Kidney epithelial cell (primary cell): ENCODE measurements at regions not wholly inside any gene's neighbourhood (a gene's known extent, or its start where the extent isn't known, plus 50 kb on each side); places are given as distances from the start of the nearest gene placed in this dataset.

ENCODE experiments used
- DNase-seq: peaks from one replicate; pipeline ENCODE4 v3.0.0-alpha.2; 2010; ENCODE audit warnings: low read depth
- H3K27me3 ChIP-seq: 2 replicates; pipeline ENCODE4 v1.6.0; 2011; ENCODE audit warnings: low read length; ENCODE audit not compliant: control insufficient read depth, insufficient read depth
- H3K36me3 ChIP-seq: 2 replicates; pipeline ENCODE4 v1.5.1; 2011; ENCODE audit warnings: low read length; ENCODE audit not compliant: control insufficient read depth, insufficient read depth
- H3K4me3 ChIP-seq: 2 replicates; pipeline ENCODE4 v1.5.1; 2011; ENCODE audit warnings: low read depth, mild to moderate bottlenecking, control low read depth, low read length
- CTCF ChIP-seq: IDR thresholded peaks from 2 replicates; pipeline ENCODE4 v1.5.1; 2011; ENCODE audit warnings: mild to moderate bottlenecking, moderate library complexity, low read length, control low read depth, inconsistent platforms; ENCODE audit not compliant: insufficient read depth, poor library complexity, severe bottlenecking

GRCh38 chr7:4399121-4399520 lies 283.0 kb upstream of the FOXK1 start:
- no peak for TF ChIP-seq CTCF
- no peaks in the 10 kb centered on the region for H3K36me3 ChIP-seq
- no peak for DNase-seq
- no peak overlapping the region for H3K4me3 ChIP-seq
- H3K27me3 ChIP-seq = no peaks in the 10 kb centered on the region

GRCh38 chr7:4399596-4399995 lies 282.5 kb upstream of the FOXK1 start:
- Histone ChIP-seq H3K4me3 (no peak overlapping the region), H3K36me3 (no peaks in the 10 kb centered on the region), H3K27me3 (no peaks in the 10 kb centered on the region)
- no peak for DNase-seq
- TF ChIP-seq CTCF = no peak

GRCh38 chr7:4406288-4407058 lies 275.6 kb upstream of the FOXK1 start:
- no peaks in the 10 kb centered on the region for H3K27me3 ChIP-seq
- no peak for DNase-seq
- no peak overlapping the region for H3K4me3 ChIP-seq
- H3K36me3 ChIP-seq = no peaks in the 10 kb centered on the region
- TF ChIP-seq CTCF = no peak

DNA sequence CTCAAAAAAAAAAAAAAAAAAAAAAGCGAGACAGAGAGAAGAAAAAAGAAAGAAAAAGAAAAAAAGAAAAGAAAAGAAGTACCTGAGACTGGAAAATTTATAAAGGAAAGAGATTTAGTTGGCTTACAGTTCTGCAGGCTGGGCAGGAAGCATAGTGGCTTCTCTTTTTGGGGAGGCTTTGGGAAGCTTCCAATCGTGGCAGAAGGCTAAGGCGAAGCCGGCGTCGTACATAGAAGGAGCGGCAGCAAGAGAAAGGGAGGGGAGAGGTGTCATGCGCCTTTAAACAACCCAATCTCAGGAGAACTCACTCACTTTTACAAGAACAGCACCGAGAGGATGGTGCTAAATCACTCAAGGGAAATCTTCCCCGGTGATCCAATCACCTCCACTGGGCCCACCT lies 272.1 kb upstream of the FOXK1 start:
- no peak for TF ChIP-seq CTCF
- no peak for DNase-seq
- Histone ChIP-seq H3K27me3 (no peaks in the 10 kb centered on the region), H3K36me3 (no peaks in the 10 kb centered on the region), H3K4me3 (no peak overlapping the region)

DNA sequence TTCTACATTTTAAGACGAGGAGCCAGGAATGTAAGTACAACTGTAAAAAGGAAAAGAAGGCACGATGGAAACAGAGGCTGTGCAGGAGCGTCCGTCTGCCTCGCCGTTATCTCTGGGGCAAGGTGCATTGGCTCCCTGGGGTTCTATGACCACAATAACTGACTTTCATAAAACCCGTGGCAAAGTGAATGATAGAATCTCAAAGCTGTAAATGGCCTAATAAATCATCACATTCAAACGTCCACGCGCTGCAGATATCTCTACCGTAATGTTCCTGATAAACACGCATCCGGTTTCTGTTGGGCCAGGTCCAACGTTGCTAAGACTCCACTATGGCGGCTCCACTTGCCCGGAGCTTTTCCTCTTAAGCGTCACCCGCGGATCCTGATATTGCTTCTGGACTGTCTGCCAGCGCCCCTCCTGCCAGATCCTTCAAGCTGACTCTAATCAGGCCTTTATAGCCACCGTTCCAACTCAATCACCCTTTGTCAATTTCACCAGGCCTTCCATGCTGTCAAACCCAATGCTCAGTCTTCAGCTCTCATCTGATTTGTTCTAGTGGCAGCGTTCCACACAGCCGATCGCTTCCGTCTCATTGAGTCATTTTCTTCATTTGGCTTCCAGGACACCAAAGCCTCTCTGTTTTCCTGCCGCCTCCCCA lies 265.6 kb upstream of the FOXK1 start:
- Histone ChIP-seq H3K36me3 (no peaks in the 10 kb centered on the region), H3K27me3 (no peaks in the 10 kb centered on the region), H3K4me3 (no peak overlapping the region)
- no peak for TF ChIP-seq CTCF
- no peak for DNase-seq

GRCh38 chr7:4428526-4428925 lies 253.6 kb upstream of the FOXK1 start:
- no peak overlapping the region for H3K4me3 ChIP-seq
- H3K27me3 ChIP-seq = no peaks in the 10 kb centered on the region
- H3K36me3 ChIP-seq = no peaks in the 10 kb centered on the region
- DNase-seq = no peak
- TF ChIP-seq CTCF = no peak
